ENCODE measurements at regions not wholly inside any gene's neighbourhood (a gene's known extent, or its start where the extent isn't known, plus 50 kb on each side); places are given as distances from the start of the nearest gene placed in this dataset.
"Not testable (repeated sequence)": the region's sequence is repeated elsewhere in the genome, so short reads cannot be mapped to it uniquely, and the experiment has no call there.

GRCh38 chr5:39534690-39535089 is 109.9 kb upstream of the DAB2 start:
- TF ChIP-seq, protein P1, sequence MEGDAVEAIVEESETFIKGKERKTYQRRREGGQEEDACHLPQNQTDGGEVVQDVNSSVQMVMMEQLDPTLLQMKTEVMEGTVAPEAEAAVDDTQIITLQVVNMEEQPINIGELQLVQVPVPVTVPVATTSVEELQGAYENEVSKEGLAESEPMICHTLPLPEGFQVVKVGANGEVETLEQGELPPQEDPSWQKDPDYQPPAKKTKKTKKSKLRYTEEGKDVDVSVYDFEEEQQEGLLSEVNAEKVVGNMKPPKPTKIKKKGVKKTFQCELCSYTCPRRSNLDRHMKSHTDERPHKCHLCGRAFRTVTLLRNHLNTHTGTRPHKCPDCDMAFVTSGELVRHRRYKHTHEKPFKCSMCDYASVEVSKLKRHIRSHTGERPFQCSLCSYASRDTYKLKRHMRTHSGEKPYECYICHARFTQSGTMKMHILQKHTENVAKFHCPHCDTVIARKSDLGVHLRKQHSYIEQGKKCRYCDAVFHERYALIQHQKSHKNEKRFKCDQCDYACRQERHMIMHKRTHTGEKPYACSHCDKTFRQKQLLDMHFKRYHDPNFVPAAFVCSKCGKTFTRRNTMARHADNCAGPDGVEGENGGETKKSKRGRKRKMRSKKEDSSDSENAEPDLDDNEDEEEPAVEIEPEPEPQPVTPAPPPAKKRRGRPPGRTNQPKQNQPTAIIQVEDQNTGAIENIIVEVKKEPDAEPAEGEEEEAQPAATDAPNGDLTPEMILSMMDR (IDR thresholded peaks at IDR 0.05): no peak
- no peaks in the 10 kb centered on the region for H3K36me3 ChIP-seq
- H3K4me1 ChIP-seq: peaks cover 0 to 4% of the 10 kb centered on the region in 2 donors
- H3K27me3 ChIP-seq: no peaks in the 10 kb centered on the region
- no peak overlapping the region for H3K27ac ChIP-seq
- intact Hi-C loops (cut with DNase I): no loop called here
- H3K9me3 ChIP-seq: no peaks in the 10 kb centered on the region
- H3K4me3 ChIP-seq: no peak overlapping the region
- no peak for DNase-seq (ENCODE audit: low spot score in 2 of 2)

DNA sequence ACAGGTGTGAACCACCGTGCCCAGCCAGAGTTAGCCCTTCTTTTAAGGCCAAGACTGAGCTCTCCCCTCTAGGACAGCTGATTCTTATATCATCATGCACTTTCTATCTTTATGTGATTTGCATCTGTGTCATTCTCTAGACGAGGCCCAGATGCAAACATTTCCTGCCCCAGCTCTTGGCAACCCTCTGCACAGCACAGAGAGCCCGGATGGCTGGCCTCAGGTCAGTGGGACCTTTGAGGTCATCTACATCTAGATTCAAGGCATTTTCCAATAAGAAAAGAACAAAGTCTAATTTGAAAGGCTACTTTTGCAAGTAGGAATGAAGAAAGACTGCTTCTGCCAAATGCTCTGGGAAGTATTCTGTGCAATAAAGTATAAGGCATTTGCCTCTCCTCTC is 109.0 kb upstream of the DAB2 start:
- TF ChIP-seq, protein P1 (IDR thresholded peaks at IDR 0.05): no peak
- intact Hi-C loops (cut with DNase I): no loop called here
- H3K4me1 ChIP-seq: peaks cover 0 to 7% of the 10 kb centered on the region in 2 donors

DNA sequence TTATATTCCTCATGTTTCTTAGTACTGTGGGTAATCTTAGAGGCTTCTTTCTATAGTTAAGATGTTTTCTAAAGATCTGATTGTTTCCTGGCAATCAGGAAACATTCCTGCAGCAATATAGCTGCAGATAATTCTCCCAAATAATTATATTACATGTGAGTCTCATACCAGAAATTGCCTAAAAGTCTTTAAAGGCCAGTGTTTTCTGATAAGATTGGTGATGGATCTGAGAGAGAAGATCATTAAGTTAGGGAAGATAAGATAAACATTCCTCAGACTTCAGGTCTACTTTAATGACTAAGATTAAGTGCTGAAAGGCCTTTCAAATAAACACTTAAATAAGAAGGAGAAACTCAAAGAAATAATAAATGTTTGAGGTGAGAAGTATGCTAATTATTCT is 107.7 kb upstream of the DAB2 start:
- Histone ChIP-seq H3K27me3 (no peaks in the 10 kb centered on the region), H3K36me3 (no peaks in the 10 kb centered on the region), H3K4me1 (peaks cover 0 to 7% of the 10 kb centered on the region in 2 donors), H3K27ac (no peak overlapping the region), H3K9me3 (no peaks in the 10 kb centered on the region), H3K4me3 (no peak overlapping the region)
- DNase-seq (ENCODE audit: low spot score in 2 of 2): no peak
- TF ChIP-seq, protein P1 (IDR thresholded peaks at IDR 0.05): no peak
- intact Hi-C loops (cut with DNase I): no loop called here

More for the DNA sequence above, 109.0 kb upstream of the DAB2 start:
- H3K36me3 ChIP-seq: no peaks in the 10 kb centered on the region
- H3K27me3 ChIP-seq: no peaks in the 10 kb centered on the region
- no peaks in the 10 kb centered on the region for H3K9me3 ChIP-seq
- DNase-seq (ENCODE audit: low spot score in 2 of 2): no peak
- H3K4me3 ChIP-seq: no peak overlapping the region
- no peak overlapping the region for H3K27ac ChIP-seq

DNA sequence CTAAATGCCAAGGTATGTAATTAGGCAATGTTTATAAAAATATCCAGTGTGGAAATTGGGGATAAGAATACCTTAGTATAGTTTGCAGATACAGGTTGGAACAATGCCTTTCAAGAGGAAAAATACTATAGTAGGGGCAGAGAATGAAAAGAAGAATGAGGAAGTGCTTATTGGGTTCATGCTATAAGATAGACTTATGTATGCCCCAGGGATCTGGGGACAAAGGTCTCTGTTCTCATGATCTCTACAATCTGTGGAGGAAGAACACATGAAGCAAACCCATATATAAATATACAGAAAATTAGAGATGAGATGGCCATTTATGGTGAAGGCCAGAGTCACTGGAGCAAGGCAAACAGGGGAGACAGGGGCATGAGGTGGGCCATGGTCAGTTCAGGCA is 106.5 kb upstream of the DAB2 start:
- DNase-seq (ENCODE audit: low spot score in 2 of 2): no peak
- peaks cover 0 to 8% of the 10 kb centered on the region in 2 donors for H3K4me1 ChIP-seq
- intact Hi-C loops (cut with DNase I): no loop called here
- no peaks in the 10 kb centered on the region for H3K27me3 ChIP-seq
- H3K4me3 ChIP-seq: no peak overlapping the region
- TF ChIP-seq, protein P1 (IDR thresholded peaks at IDR 0.05): no peak
- no peaks in the 10 kb centered on the region for H3K9me3 ChIP-seq
- no peak overlapping the region for H3K27ac ChIP-seq
- H3K36me3 ChIP-seq: no peaks in the 10 kb centered on the region

DNA sequence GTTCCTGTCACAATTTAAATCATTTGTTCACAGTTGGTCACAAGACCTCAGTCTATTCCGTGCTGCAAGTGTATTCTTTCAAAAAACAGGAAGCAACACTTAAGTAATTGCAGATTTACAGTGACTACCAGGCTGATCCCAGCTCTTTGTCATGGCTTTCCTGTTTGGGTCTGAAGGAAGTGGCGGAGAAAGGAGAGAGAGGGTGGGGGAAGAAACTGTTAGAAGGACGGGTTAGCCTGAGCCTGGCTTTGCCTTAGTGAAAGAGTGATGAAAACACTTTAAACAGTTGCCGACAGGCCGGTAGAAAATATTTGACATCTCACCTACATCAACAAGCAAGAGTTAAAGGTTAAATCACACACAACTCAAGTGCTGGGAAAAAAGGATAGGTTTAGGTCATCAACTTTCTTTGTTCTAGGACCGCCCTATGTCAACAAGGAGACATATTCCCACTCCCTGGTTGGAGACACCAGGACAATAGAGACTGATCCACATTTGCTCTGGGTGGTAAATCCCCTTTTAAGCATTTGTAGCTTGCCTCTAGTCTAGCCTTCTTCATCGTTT is 102.2 kb upstream of the DAB2 start:
- Histone ChIP-seq H3K4me3 (no peak overlapping the region), H3K36me3 (no peaks in the 10 kb centered on the region), H3K9me3 (no peaks in the 10 kb centered on the region), H3K27ac (peak overlapping the region; percentile 37 to 50), H3K4me1 (peaks cover 0 to 11% of the 10 kb centered on the region in 2 donors), H3K27me3 (no peaks in the 10 kb centered on the region)
- no peak for DNase-seq (ENCODE audit: low spot score in 2 of 2)
- TF ChIP-seq, protein P1 (IDR thresholded peaks at IDR 0.05): no peak
- intact Hi-C loops (cut with DNase I): no loop called here

DNA sequence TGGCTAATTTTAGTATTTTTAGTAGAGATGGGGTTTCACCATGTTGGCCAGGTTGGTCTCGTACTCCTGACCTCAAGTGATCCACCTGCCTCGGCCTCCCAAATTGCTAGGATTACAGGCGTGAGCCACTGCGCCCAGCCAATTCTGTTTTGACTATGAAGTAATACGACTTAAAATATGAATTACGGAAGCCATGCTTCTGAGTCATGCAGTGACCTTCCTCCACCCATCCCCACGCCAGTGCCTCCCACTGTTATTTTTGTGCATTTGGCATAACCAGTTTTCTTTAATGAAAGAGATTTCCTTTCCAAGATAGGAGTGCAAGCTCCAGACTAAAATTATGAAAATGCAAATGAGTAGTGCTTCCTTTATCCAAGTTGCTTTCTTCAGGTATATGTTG is 101.0 kb upstream of the DAB2 start:
- DNase-seq (ENCODE audit: low spot score in 2 of 2): peak; percentile 10 to 79
- intact Hi-C loops (cut with DNase I); H3K4me3 ChIP-seq: not testable (repeated sequence)

More for the DNA sequence above, 101.0 kb upstream of the DAB2 start:
- H3K4me1 ChIP-seq: peaks cover 0 to 11% of the 10 kb centered on the region in 2 donors
- peak overlapping the region; percentile 50 to 65 for H3K27ac ChIP-seq
- H3K27me3 ChIP-seq, H3K36me3 ChIP-seq, H3K9me3 ChIP-seq: not testable (repeated sequence)

Measured in ascending aorta (tissue), 2 donors.